Brain microvascular endothelial cell (primary cell): ENCODE measurements at regions not wholly inside any gene's neighbourhood (a gene's known extent, or its start where the extent isn't known, plus 50 kb on each side); places are given as distances from the start of the nearest gene placed in this dataset.

ENCODE experiments used
- DNase-seq: peaks from one replicate; pipeline ENCODE4 v3.0.0-alpha.2; 2020
- H3K27ac ChIP-seq: fragments of 250-450 bp; sonication (Bioruptor Pico); 2 replicates; pipeline ENCODE4 v1.5.1; 2020; ENCODE audit warnings: mild to moderate bottlenecking, moderate library complexity
- H3K27me3 ChIP-seq: fragments of 250-450 bp; sonication (Bioruptor Pico); replicated peaks from 2 replicates; pipeline ENCODE4 v1.5.1; 2020; ENCODE audit warnings: mild to moderate bottlenecking
- H3K36me3 ChIP-seq: fragments of 250-450 bp; sonication (Bioruptor Pico); replicated peaks from 2 replicates; pipeline ENCODE4 v1.5.1; 2020; ENCODE audit warnings: mild to moderate bottlenecking
- H3K4me3 ChIP-seq: 2 replicates; pipeline ENCODE4 v1.5.1; 2011; ENCODE audit warnings: low read depth, mild to moderate bottlenecking, control low read depth, low read length, moderate library complexity
- CTCF ChIP-seq: IDR thresholded peaks from 2 replicates; pipeline ENCODE4 v1.5.1; 2011; ENCODE audit warnings: low read depth, mild to moderate bottlenecking, moderate library complexity, low read length, control low read depth, inconsistent platforms; ENCODE audit errors: missing control alignments
- in situ Hi-C: cut with HindIII; loops from 2 replicates; pipeline ENCODE4 v1.10.0; 2017; ENCODE audit warnings: low sequenced_read_pairs, low pct_ligation_motif_present

GRCh38 chr12:22900401-22900800 lies 275.4 kb downstream of the ETNK1 start:
- DNase-seq: no peak
- no peaks in the 10 kb centered on the region for H3K27me3 ChIP-seq
- no peak for TF ChIP-seq CTCF
- H3K4me3 ChIP-seq: no peak overlapping the region
- H3K36me3 ChIP-seq: no peaks in the 10 kb centered on the region
- in situ Hi-C loops: no loop called here
- no peak overlapping the region for H3K27ac ChIP-seq

- no peaks in the 10 kb centered on the region for H3K27me3 ChIP-seq
- in situ Hi-C loops: no loop called here
- no peak for TF ChIP-seq CTCF
Observed at GRCh38 chr12:22904485-22904884, 279.5 kb downstream of the ETNK1 start.

GRCh38 chr12:22916241-22916640 lies 291.3 kb downstream of the ETNK1 start:
- Histone ChIP-seq H3K27me3 (no peaks in the 10 kb centered on the region), H3K36me3 (no peaks in the 10 kb centered on the region), H3K4me3 (no peak overlapping the region), H3K27ac (no peak overlapping the region)
- in situ Hi-C loops: no loop called here
- no peak for DNase-seq
- no peak for TF ChIP-seq CTCF

More at GRCh38 chr12:22904485-22904884, 279.5 kb downstream of the ETNK1 start:
- H3K4me3 ChIP-seq: no peak overlapping the region
- DNase-seq: no peak
- H3K27ac ChIP-seq: no peak overlapping the region
- no peaks in the 10 kb centered on the region for H3K36me3 ChIP-seq

- Histone ChIP-seq H3K27ac (no peak overlapping the region), H3K36me3 (no peaks in the 10 kb centered on the region), H3K27me3 (no peaks in the 10 kb centered on the region), H3K4me3 (no peak overlapping the region)
- no peak for DNase-seq
- in situ Hi-C loops: no loop called here
- TF ChIP-seq CTCF: no peak
Observed at GRCh38 chr12:22916815-22917214, 291.8 kb downstream of the ETNK1 start.

- Histone ChIP-seq H3K27me3 (no peaks in the 10 kb centered on the region), H3K27ac (no peak overlapping the region), H3K36me3 (no peaks in the 10 kb centered on the region), H3K4me3 (no peak overlapping the region)
- in situ Hi-C loops: no loop called here
- DNase-seq: no peak
- no peak for TF ChIP-seq CTCF
Observed at GRCh38 chr12:22919883-22920282, 294.9 kb downstream of the ETNK1 start.

- no peak for DNase-seq
- in situ Hi-C loops: no loop called here
- Histone ChIP-seq H3K27ac (no peak overlapping the region), H3K4me3 (no peak overlapping the region), H3K36me3 (no peaks in the 10 kb centered on the region), H3K27me3 (no peaks in the 10 kb centered on the region)
- no peak for TF ChIP-seq CTCF
Observed at GRCh38 chr12:22923768-22924167, 298.8 kb downstream of the ETNK1 start.
